ENCODE measurements at regions not wholly inside any gene's neighbourhood (a gene's known extent, or its start where the extent isn't known, plus 50 kb on each side); places are given as distances from the start of the nearest gene placed in this dataset.

DNA sequence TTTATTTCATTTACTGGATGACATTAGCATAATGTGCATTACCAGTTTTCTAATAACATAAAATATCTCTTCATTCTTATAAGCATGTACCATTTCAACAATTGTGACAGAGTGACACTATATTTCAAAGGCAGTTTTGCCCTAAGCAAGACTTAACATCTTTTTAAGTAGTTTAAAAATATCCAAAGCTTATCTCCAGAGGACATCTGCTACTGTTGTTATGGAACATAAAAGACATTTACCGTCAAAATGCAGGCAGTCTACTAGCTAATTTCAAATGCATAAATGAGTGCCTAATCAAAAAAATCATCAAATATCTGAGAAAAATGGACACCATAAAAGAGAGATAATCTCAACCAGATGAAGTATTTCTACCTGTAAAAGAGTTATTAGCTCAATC is 782.4 kb upstream of the BRINP3 start:
- Mint-ChIP-seq H3K9me3 (no peaks in the 10 kb centered on the region), H3K4me3 (no peak overlapping the region), H3K27ac (no peak overlapping the region), H3K27me3 (ENCODE audit: low read depth) (no peaks in the 10 kb centered on the region), H3K4me1 (no peaks in the 10 kb centered on the region), H3K36me3 (no peaks in the 10 kb centered on the region)
- TF ChIP-seq, protein P1, sequence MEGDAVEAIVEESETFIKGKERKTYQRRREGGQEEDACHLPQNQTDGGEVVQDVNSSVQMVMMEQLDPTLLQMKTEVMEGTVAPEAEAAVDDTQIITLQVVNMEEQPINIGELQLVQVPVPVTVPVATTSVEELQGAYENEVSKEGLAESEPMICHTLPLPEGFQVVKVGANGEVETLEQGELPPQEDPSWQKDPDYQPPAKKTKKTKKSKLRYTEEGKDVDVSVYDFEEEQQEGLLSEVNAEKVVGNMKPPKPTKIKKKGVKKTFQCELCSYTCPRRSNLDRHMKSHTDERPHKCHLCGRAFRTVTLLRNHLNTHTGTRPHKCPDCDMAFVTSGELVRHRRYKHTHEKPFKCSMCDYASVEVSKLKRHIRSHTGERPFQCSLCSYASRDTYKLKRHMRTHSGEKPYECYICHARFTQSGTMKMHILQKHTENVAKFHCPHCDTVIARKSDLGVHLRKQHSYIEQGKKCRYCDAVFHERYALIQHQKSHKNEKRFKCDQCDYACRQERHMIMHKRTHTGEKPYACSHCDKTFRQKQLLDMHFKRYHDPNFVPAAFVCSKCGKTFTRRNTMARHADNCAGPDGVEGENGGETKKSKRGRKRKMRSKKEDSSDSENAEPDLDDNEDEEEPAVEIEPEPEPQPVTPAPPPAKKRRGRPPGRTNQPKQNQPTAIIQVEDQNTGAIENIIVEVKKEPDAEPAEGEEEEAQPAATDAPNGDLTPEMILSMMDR (IDR thresholded peaks at IDR 0.05; ENCODE audit: unreplicated experiment) = no peak
- DNase-seq (ENCODE audit: low spot score in 2 of 2, unreplicated experiment in 2 of 2) = no peak

DNA sequence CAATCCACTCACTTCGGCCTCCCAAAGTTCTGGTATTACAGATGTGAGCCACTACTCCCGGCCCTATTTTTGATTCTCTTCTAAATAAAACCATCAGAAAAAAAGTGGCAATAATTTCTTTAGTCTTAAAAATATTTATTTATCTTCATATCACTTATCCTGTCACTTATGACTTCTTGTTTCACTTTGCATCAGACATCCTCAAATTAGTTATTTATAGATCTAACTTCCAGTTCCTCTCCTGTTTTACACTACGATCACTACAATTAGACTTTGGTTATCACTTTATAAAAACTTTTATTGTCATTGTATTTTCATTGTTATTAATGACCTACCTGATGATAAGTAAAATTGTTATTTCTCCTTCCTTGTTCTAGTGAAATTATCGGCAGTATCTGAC is 783.4 kb upstream of the BRINP3 start:
- H3K9me3 Mint-ChIP-seq = no peaks in the 10 kb centered on the region
- no peak overlapping the region for H3K27ac Mint-ChIP-seq
- H3K4me1 Mint-ChIP-seq = no peaks in the 10 kb centered on the region
- DNase-seq (ENCODE audit: low spot score in 2 of 2, unreplicated experiment in 2 of 2) = no peak
- H3K36me3 Mint-ChIP-seq = no peaks in the 10 kb centered on the region
- H3K27me3 Mint-ChIP-seq (ENCODE audit: low read depth) = no peaks in the 10 kb centered on the region
- H3K4me3 Mint-ChIP-seq = no peak overlapping the region
- TF ChIP-seq, protein P1 (IDR thresholded peaks at IDR 0.05; ENCODE audit: unreplicated experiment) = no peak

DNA sequence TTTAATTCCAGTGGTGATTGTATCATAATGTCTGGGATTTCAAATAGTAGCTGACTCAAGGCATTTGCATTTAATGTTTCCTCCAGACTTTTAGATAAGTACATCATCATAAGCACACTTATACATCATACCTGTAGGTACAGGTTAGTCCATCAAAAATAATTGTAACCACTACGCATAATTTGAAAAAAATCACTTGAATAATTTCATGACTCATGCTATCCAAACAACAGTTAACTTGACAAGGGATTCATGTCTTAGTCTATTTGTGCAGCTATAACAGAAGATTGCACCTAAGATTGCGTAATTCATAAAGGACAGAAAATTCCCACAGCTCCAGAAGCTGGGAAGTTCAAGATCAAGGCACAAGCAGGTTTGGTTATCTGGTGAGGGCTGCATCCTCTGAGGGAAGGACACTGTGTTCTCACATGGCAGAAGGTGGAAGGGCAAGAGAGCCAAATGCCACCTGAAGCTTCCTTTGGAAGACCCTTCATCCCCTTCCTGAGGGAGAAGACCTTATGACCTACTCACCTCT is 801.7 kb upstream of the BRINP3 start:
- Mint-ChIP-seq H3K27ac (no peak overlapping the region), H3K4me3 (no peak overlapping the region), H3K4me1 (peaks cover 3% of the 10 kb centered on the region), H3K9me3 (peaks cover 17% of the 10 kb centered on the region), H3K36me3 (no peaks in the 10 kb centered on the region), H3K27me3 (ENCODE audit: low read depth) (no peaks in the 10 kb centered on the region)
- DNase-seq (ENCODE audit: low spot score in 2 of 2, unreplicated experiment in 2 of 2) = no peak
- TF ChIP-seq, protein P1 (IDR thresholded peaks at IDR 0.05; ENCODE audit: unreplicated experiment) = no peak

DNA sequence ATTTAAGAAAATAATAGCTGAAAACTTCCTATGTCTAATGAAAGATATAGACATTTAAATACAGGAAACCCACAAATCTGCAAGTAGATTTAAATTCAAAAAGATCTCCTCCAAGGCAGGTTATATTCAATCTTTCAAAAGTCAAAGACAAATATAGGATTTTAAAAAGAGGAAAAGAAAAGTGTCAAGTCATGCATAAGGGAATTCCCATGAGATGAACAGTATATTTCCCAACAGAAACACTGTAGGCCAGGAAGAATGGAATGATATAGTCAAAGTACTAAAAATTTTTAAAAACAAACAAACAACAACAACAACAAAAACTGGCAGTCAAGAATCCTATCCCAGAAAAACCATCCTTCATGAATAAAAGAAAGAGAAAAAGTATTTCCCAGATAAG is 806.5 kb upstream of the BRINP3 start:
- Mint-ChIP-seq H3K36me3 (no peaks in the 10 kb centered on the region), H3K4me1 (peaks cover 3% of the 10 kb centered on the region), H3K27ac (no peak overlapping the region), H3K4me3 (no peak overlapping the region), H3K9me3 (peaks cover 21% of the 10 kb centered on the region), H3K27me3 (ENCODE audit: low read depth) (no peaks in the 10 kb centered on the region)
- TF ChIP-seq, protein P1 (IDR thresholded peaks at IDR 0.05; ENCODE audit: unreplicated experiment) = no peak
- DNase-seq (ENCODE audit: low spot score in 2 of 2, unreplicated experiment in 2 of 2) = no peak

DNA sequence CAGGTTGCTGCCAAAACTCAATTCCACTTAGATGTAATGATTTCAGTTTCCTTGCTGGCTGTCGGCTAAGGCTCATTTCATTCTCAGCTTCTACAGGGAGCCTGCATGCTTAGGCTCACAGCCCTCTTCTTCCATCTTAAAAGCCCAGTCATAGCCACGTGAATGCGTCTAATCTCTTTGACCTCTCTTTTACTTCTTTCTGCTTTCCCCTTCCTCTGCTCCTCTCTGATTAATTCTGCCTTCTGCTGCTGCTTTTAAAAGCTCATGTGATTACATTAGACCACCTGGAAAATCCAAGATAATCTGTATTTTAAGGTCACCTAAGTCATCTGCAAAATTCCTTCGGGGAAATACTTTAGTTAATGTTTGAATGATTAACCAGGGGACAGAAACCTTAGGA is 812.8 kb upstream of the BRINP3 start:
- Mint-ChIP-seq H3K4me1 (peaks cover 6% of the 10 kb centered on the region), H3K9me3 (no peaks in the 10 kb centered on the region), H3K4me3 (no peak overlapping the region), H3K27me3 (ENCODE audit: low read depth) (no peaks in the 10 kb centered on the region), H3K27ac (peak overlapping the region; percentile 7), H3K36me3 (no peaks in the 10 kb centered on the region)
- no peak for DNase-seq (ENCODE audit: low spot score in 2 of 2, unreplicated experiment in 2 of 2)
- TF ChIP-seq, protein P1 (IDR thresholded peaks at IDR 0.05; ENCODE audit: unreplicated experiment) = no peak

DNA sequence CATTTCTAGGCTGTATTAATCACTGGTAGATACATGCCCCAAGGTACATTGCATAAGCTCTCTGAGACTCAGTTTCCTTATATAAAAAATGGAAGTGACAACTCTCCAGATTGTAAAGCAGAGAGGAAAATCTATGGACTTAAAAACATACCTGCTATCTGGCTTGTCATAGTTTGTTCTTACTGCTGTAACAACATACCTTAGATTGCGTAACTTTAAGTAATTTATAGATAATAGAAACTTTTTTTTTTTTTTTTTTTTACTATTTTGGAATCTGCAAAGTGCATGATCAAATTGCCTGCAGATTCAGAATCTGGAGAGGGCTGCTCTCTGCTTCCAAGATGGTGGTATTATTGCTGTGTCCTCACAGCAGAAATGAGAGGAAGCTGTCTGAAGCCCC is 827.7 kb upstream of the BRINP3 start:
- no peaks in the 10 kb centered on the region for H3K27me3 Mint-ChIP-seq (ENCODE audit: low read depth)
- H3K4me3 Mint-ChIP-seq = no peak overlapping the region
- peaks cover 22% of the 10 kb centered on the region for H3K9me3 Mint-ChIP-seq
- TF ChIP-seq, protein P1 (IDR thresholded peaks at IDR 0.05; ENCODE audit: unreplicated experiment) = no peak
- no peak for DNase-seq (ENCODE audit: low spot score in 2 of 2, unreplicated experiment in 2 of 2)
- no peaks in the 10 kb centered on the region for H3K4me1 Mint-ChIP-seq
- no peak overlapping the region for H3K27ac Mint-ChIP-seq
- H3K36me3 Mint-ChIP-seq = no peaks in the 10 kb centered on the region
